Endothelial cell of umbilical vein (primary cell): ENCODE measurements at regions not wholly inside any gene's neighbourhood (a gene's known extent, or its start where the extent isn't known, plus 50 kb on each side); places are given as distances from the start of the nearest gene placed in this dataset.

Source experiments
- BruUV-seq: library from RNA; stranded (reverse); fragments of 400-500 nt; replicated peaks from 2 replicates; lab custom pipeline; 2021; lab: Mats Ljungman, UMichigan
- CTCF ChIA-PET: fragments of 300-600, 350-600 bp; sonication (Branson Sonifier 250); formaldehyde crosslinking; loops from one replicate; lab custom pipeline; 2021; ENCODE audit warnings: antibody characterized with exemption, inconsistent platforms; lab: Charles Lee
- POLR2A ChIA-PET: fragments of 300-600, 350-600 bp; sonication (Branson Sonifier 250); formaldehyde crosslinking; loops from one replicate; lab custom pipeline; 2021; ENCODE audit warnings: antibody characterized with exemption, inconsistent platforms; lab: Charles Lee
- DNase-seq: peaks from one replicate; pipeline ENCODE4 v3.0.0-alpha.2; 2011; ENCODE audit warnings: low read depth, low spot score
- FAIRE-seq: peaks from 2 replicates; lab custom pipeline; 2011; peaks lifted over from hg19 to GRCh38; lab: Jason Lieb, UNC
- H2AFZ ChIP-seq: 2 replicates; pipeline ENCODE4 v1.6.0; 2012; ENCODE audit warnings: low read depth, low read length, control low read depth, inconsistent platforms
- H3K27ac ChIP-seq: 2 replicates; pipeline ENCODE4 v1.5.1; 2011; ENCODE audit warnings: low read depth, mild to moderate bottlenecking, control low read depth, low read length, moderate library complexity; ENCODE audit not compliant: insufficient read depth
- H3K27me3 ChIP-seq, 2 experiments: 2 replicates each; pipeline versions ENCODE4 v1.6.0 to v1.6.1; 2011; ENCODE audit warnings: low read length in 2 of 2, mixed read lengths in 1 of 2; ENCODE audit not compliant: control insufficient read depth in 2 of 2, insufficient read depth in 2 of 2
- H3K36me3 ChIP-seq, 2 experiments: 2 replicates in 1 of 2; 3 replicates in 1 of 2; pipeline ENCODE4 v1.5.1; 2011; ENCODE audit warnings: low read length in 2 of 2, mild to moderate bottlenecking in 1 of 2, moderate library complexity in 1 of 2; ENCODE audit not compliant: control insufficient read depth in 2 of 2, insufficient read depth in 2 of 2; ENCODE audit errors: extremely low read depth in 1 of 2
- H3K4me1 ChIP-seq: 3 replicates; pipeline ENCODE4 v1.5.1; 2011; ENCODE audit warnings: mild to moderate bottlenecking, low read length; ENCODE audit not compliant: control insufficient read depth, insufficient read depth; ENCODE audit errors: extremely low read depth
- H3K4me2 ChIP-seq: 2 replicates; pipeline ENCODE4 v1.6.1; 2011; ENCODE audit warnings: low read length, control low read depth, mixed read lengths; ENCODE audit not compliant: insufficient read depth
- H3K4me3 ChIP-seq, 3 experiments: fragments of 200-600 bp in 1 of 3; sonication (generic), shearing (Covaris generic) in 1 of 3; replicated peaks in 1 of 3; 2 replicates each; pipeline ENCODE4 v1.5.1; 2011 to 2016; ENCODE audit warnings: control low read depth in 3 of 3, low read length in 3 of 3, mild to moderate bottlenecking in 2 of 3, inconsistent platforms in 1 of 3, low read depth in 1 of 3, moderate library complexity in 1 of 3; ENCODE audit not compliant: insufficient read depth in 1 of 3
- H3K79me2 ChIP-seq: 2 replicates; pipeline ENCODE4 v1.6.0; 2012; ENCODE audit warnings: low read length, inconsistent platforms; ENCODE audit not compliant: control insufficient read depth, insufficient read depth
- H3K9ac ChIP-seq: replicated peaks from 2 replicates; pipeline ENCODE3; 2011; ENCODE audit warnings: low read length, control low read depth; ENCODE audit not compliant: insufficient read depth; ENCODE audit errors: extremely low read depth
- H3K9me1 ChIP-seq: replicated peaks from 3 replicates; pipeline ENCODE4 v1.6.0; 2011; ENCODE audit warnings: mild to moderate bottlenecking, low read length; ENCODE audit not compliant: control insufficient read depth, insufficient read depth; ENCODE audit errors: extremely low read depth
- H3K9me3 ChIP-seq: replicated peaks from 2 replicates; pipeline ENCODE4 v1.5.1; 2012; ENCODE audit warnings: low read length, inconsistent platforms; ENCODE audit not compliant: control insufficient read depth, insufficient read depth
- H4K20me1 ChIP-seq: replicated peaks from 2 replicates; pipeline ENCODE3; 2011; ENCODE audit warnings: mild to moderate bottlenecking, low read length; ENCODE audit not compliant: control insufficient read depth, insufficient read depth; ENCODE audit errors: extremely low read depth
- CTCF ChIP-seq, 2 donors: IDR thresholded peaks; 1 replicate in 1 of 2; 2 replicates in 1 of 2; pipeline ENCODE4 v1.5.1; 2011; ENCODE audit warnings: low read length in 2 of 2, mild to moderate bottlenecking in 2 of 2, moderate library complexity in 2 of 2, control low read depth in 1 of 2, inconsistent platforms in 1 of 2, low read depth in 1 of 2; ENCODE audit not compliant: insufficient read depth in 1 of 2; ENCODE audit errors: extremely low read depth in 1 of 2
- EZH2 ChIP-seq: IDR thresholded peaks from 2 replicates; pipeline ENCODE4 v1.6.1; 2012; ENCODE audit warnings: borderline replicate concordance, low read depth, mild to moderate bottlenecking, moderate library complexity, low read length, inconsistent platforms; ENCODE audit not compliant: severe bottlenecking
- FOS ChIP-seq: IDR thresholded peaks from 2 replicates; pipeline ENCODE4 v1.6.1; 2011; ENCODE audit warnings: mild to moderate bottlenecking, low read length, moderate library complexity, borderline replicate concordance; ENCODE audit not compliant: insufficient read depth
- GATA2 ChIP-seq: IDR thresholded peaks from 2 replicates; pipeline ENCODE4 v1.7.0; 2011; ENCODE audit warnings: low read depth, mild to moderate bottlenecking, moderate library complexity, mixed read lengths, low read length; ENCODE audit not compliant: insufficient read length, insufficient read depth
- JUN ChIP-seq: IDR thresholded peaks from 2 replicates; pipeline ENCODE4 v1.6.1; 2011; ENCODE audit warnings: borderline replicate concordance, low read depth; ENCODE audit not compliant: insufficient read length, insufficient read depth
- MAX ChIP-seq: IDR thresholded peaks from 2 replicates; pipeline ENCODE4 v1.6.1; 2011; ENCODE audit not compliant: insufficient read depth, insufficient read length
- MYC ChIP-seq: IDR thresholded peaks from one replicate; pipeline ENCODE4 v1.6.1; 2011; ENCODE audit warnings: mild to moderate bottlenecking, low read depth, low read length
- POLR2A ChIP-seq: IDR thresholded peaks from 2 replicates; pipeline ENCODE4 v1.6.1; 2012; ENCODE audit warnings: low read depth, mild to moderate bottlenecking, control low read depth, low read length
- POLR2AphosphoS5 ChIP-seq: IDR thresholded peaks from 2 replicates; pipeline ENCODE4 v1.6.1; 2012; ENCODE audit warnings: low read depth, mild to moderate bottlenecking, control low read depth, low read length, moderate library complexity; ENCODE audit not compliant: insufficient read depth
- dilution Hi-C: fragments of 300-500 bp; cut with MboI; formaldehyde crosslinking; loops from one replicate; pipeline ENCODE4 v1.15.0; 2019; ENCODE audit warnings: low sequenced_read_pairs; ENCODE audit not compliant: extremely low pct_ligation_motif_present
- intact Hi-C: fragments of 100-400 bp; cut with micrococcal nuclease; formaldehyde crosslinking; loops from one replicate; pipeline ENCODE4 v1.10.0; 2022

- no peaks in the 10 kb centered on the region for H3K27me3 ChIP-seq
- no peaks in the 10 kb centered on the region for H3K9me1 ChIP-seq
- ChIA-PET CTCF (no interaction called here), POLR2A (no interaction called here)
- no peak overlapping the region for H2AFZ ChIP-seq
- no peaks in the 10 kb centered on the region for H3K79me2 ChIP-seq
- no peak overlapping the region for H3K9ac ChIP-seq
- no peak overlapping the region for H3K27ac ChIP-seq
- no peak for FAIRE-seq
- no TSS peak for BruUV-seq
- peaks cover 1% of the 10 kb centered on the region for H3K9me3 ChIP-seq
- no peak for DNase-seq
- dilution Hi-C loops, result no loop called here
- H3K36me3 ChIP-seq, result no peaks in the 10 kb centered on the region
- intact Hi-C loops, result no loop called here
- no peaks in the 10 kb centered on the region for H4K20me1 ChIP-seq
- H3K4me3 ChIP-seq, result no peak overlapping the region
- TF ChIP-seq CTCF (IDR thresholded peaks at IDR 0.05; ENCODE audit: extremely low read depth in 1 of 2, insufficient read depth in 1 of 2, low read depth in 1 of 2, low read length in 2 of 2) (no peak), JUN (no peak), EZH2 (no peak), FOS (no peak), POLR2A (no peak), MAX (no peak), MYC (no peak), GATA2 (no peak), POLR2AphosphoS5 (no peak)
- H3K4me2 ChIP-seq, result no peak overlapping the region
- no peaks in the 10 kb centered on the region for H3K4me1 ChIP-seq
These were observed 262.7 kb downstream of the CHL1 start for GRCh38 chr3:459311-459670.
